Endodermal cell (in vitro differentiated cells): ENCODE measurements at regions not wholly inside any gene's neighbourhood (a gene's known extent, or its start where the extent isn't known, plus 50 kb on each side); places are given as distances from the start of the nearest gene placed in this dataset.

Experiments used
- DNase-seq: peaks from one replicate; pipeline ENCODE4 v3.0.0-alpha.2; 2017
- H3K27ac ChIP-seq: 2 replicates; pipeline ENCODE4 v1.5.1; 2013; ENCODE audit warnings: mild to moderate bottlenecking, low read depth, low read length, moderate library complexity
- H3K27me3 ChIP-seq: 2 replicates; pipeline ENCODE4 v1.6.1; 2013; ENCODE audit warnings: mild to moderate bottlenecking, low read length, moderate library complexity; ENCODE audit not compliant: insufficient read depth, control insufficient read depth, poor library complexity, severe bottlenecking
- H3K36me3 ChIP-seq: 2 replicates; pipeline ENCODE4 v1.7.0; 2013; ENCODE audit warnings: mild to moderate bottlenecking, low read length, moderate library complexity; ENCODE audit not compliant: control insufficient read depth, insufficient read depth
- H3K4me1 ChIP-seq: one replicate; pipeline ENCODE4 v1.7.0; 2013; ENCODE audit warnings: low read length; ENCODE audit not compliant: control insufficient read depth, insufficient read depth
- H3K4me3 ChIP-seq: 2 replicates; pipeline ENCODE4 v1.5.1; 2013; ENCODE audit warnings: mild to moderate bottlenecking, low read length, moderate library complexity
- H3K9ac ChIP-seq: 2 replicates; pipeline ENCODE4 v1.6.1; 2013; ENCODE audit warnings: mild to moderate bottlenecking, low read length, moderate library complexity; ENCODE audit not compliant: poor library complexity, severe bottlenecking; ENCODE audit errors: extremely low read depth
- H3K9me3 ChIP-seq: 2 replicates; pipeline ENCODE4 v1.6.1; 2013; ENCODE audit warnings: mild to moderate bottlenecking, low read length, moderate library complexity; ENCODE audit not compliant: control insufficient read depth
- H3K27ac Mint-ChIP-seq: 2 replicates; pipeline ENCODE4 v1.8.0; 2020; ENCODE audit warnings: mixed read lengths
- H3K27me3 Mint-ChIP-seq: 2 replicates; pipeline ENCODE4 v1.8.0; 2021; ENCODE audit warnings: mild to moderate bottlenecking, mixed read lengths; ENCODE audit not compliant: insufficient read depth
- H3K36me3 Mint-ChIP-seq: 2 replicates; pipeline ENCODE4 v1.8.0; 2020; ENCODE audit warnings: low read depth, mixed read lengths
- H3K4me1 Mint-ChIP-seq: 2 replicates; pipeline ENCODE4 v1.8.0; 2020; ENCODE audit warnings: mixed read lengths
- H3K4me3 Mint-ChIP-seq: 2 replicates; pipeline ENCODE4 v1.8.0; 2020; ENCODE audit warnings: mild to moderate bottlenecking, moderate library complexity, mixed read lengths
- H3K9me3 Mint-ChIP-seq: 2 replicates; pipeline ENCODE4 v1.8.0; 2020; ENCODE audit warnings: mild to moderate bottlenecking, mixed read lengths
- CTCF ChIP-seq: fragments of 200-600 bp; sonication (generic); conservative IDR thresholded peaks from 2 replicates; pipeline ENCODE4 v1.5.0; 2021; ENCODE audit warnings: antibody characterized with exemption, mild to moderate bottlenecking
- WGBS, 2 experiments: methylation state at CpG; one replicate each; pipeline versions ENCODE4 v1.1.5 to v1.1.7; 2013; ENCODE audit warnings: missing lambda C conversion rate in 2 of 2, mixed read lengths in 1 of 2; ENCODE audit not compliant: insufficient coverage in 1 of 2, insufficient read length in 1 of 2; 5-methylcytosine and 5-hydroxymethylcytosine counted together

DNA sequence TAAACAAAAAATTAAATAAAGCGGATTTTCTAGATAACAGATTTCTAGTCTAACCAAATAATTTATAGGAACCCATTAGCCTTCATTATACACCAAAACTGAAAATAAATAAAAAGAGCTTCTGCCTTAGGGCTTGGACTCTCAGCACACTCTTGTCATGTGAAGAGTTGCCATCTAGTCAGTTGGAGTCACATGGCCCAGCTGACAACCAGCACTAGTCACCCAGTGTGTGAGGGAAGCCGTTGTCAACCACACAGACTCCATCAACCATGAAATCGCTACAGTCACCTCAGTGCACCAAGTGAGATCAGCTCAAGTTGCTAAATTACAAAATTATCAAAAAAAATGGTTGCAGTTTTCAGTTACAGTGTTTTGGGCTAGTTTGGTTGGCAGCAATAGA is 470.0 kb downstream of the GASK1B start:
- no peaks in the 10 kb centered on the region for H3K36me3 ChIP-seq
- H3K4me1 ChIP-seq: no peaks in the 10 kb centered on the region
- Mint-ChIP-seq H3K36me3 (no peaks in the 10 kb centered on the region), H3K9me3 (no peaks in the 10 kb centered on the region), H3K27me3 (no peaks in the 10 kb centered on the region), H3K4me1 (no peaks in the 10 kb centered on the region), H3K4me3 (no peak overlapping the region), H3K27ac (no peak overlapping the region)
- H3K27ac ChIP-seq: no peak overlapping the region
- no peak overlapping the region for H3K4me3 ChIP-seq
- 94% methylated on average over 3 of the region's 3 CpGs; no CpG with 5 or more reads in 1 of the 2 experiments for WGBS, 2 experiments
- TF ChIP-seq CTCF: no peak
- DNase-seq: no peak
- H3K27me3 ChIP-seq: no peaks in the 10 kb centered on the region
- no peaks in the 10 kb centered on the region for H3K9me3 ChIP-seq
- no peak overlapping the region for H3K9ac ChIP-seq

- no peaks in the 10 kb centered on the region for H3K4me1 Mint-ChIP-seq
- no peaks in the 10 kb centered on the region for H3K27me3 Mint-ChIP-seq
- Histone ChIP-seq H3K36me3 (no peaks in the 10 kb centered on the region), H3K27ac (no peak overlapping the region), H3K27me3 (no peaks in the 10 kb centered on the region), H3K4me3 (no peak overlapping the region), H3K9ac (no peak overlapping the region), H3K9me3 (no peaks in the 10 kb centered on the region), H3K4me1 (no peaks in the 10 kb centered on the region)
- no peak overlapping the region for H3K27ac Mint-ChIP-seq
- H3K4me3 Mint-ChIP-seq: no peak overlapping the region
- DNase-seq: no peak
- WGBS, 2 experiments: 61 to 100% methylated on average over 1 to 3 of the region's 3 CpGs
- no peaks in the 10 kb centered on the region for H3K9me3 Mint-ChIP-seq
- H3K36me3 Mint-ChIP-seq: no peaks in the 10 kb centered on the region
- TF ChIP-seq CTCF: no peak
These were observed 471.2 kb downstream of the GASK1B start for GRCh38 chr4:157701695-157701994.

DNA sequence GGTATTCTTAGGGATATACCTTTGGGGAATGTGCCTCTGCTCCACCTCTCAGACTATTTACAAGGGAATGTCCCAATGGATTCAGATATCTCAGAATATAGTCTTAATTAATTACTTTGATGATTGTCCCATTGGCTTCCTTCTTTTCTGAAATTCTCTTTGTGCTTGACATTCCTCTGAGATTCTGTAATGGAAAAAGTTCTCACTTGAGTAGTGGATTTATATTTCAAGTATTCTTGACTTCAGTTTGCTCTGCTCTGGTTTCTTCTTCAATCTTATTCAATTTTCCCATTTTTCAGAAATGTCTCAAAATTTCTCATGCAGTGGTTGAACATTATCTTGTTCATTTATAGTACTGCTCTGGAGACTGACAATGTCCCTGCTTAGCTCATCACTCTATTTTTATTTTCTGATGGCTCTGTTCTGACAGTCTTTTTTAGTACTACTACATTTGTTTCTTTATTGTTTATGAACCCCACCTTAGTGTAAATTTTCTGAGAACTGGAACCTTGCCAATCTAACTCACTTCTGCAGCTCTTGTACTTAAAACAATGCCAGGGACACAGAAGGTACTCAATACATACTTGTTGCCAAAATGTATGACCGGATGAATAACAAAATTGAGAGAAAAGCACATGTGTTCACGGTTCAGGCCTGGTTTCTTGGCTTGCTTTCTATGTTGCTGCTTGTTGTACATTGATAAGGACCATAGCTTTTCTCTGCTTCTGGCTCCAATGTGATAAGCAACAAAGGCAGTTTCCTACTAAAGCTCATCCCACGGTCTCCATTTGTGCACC is 471.7 kb downstream of the GASK1B start:
- H3K36me3 Mint-ChIP-seq: no peaks in the 10 kb centered on the region
- H3K9me3 Mint-ChIP-seq: peaks cover 1% of the 10 kb centered on the region
- H3K4me1 ChIP-seq: no peaks in the 10 kb centered on the region
- no peaks in the 10 kb centered on the region for H3K27me3 Mint-ChIP-seq
- no peak overlapping the region for H3K9ac ChIP-seq
- 95 to 97% methylated on average over 3 of the region's 3 CpGs for WGBS, 2 experiments
- no peak overlapping the region for H3K4me3 ChIP-seq
- no peaks in the 10 kb centered on the region for H3K36me3 ChIP-seq
- no peak overlapping the region for H3K27ac ChIP-seq
- H3K27me3 ChIP-seq: no peaks in the 10 kb centered on the region
- no peak for TF ChIP-seq CTCF
- H3K4me3 Mint-ChIP-seq: no peak overlapping the region
- no peak for DNase-seq
- H3K4me1 Mint-ChIP-seq: no peaks in the 10 kb centered on the region
- no peaks in the 10 kb centered on the region for H3K9me3 ChIP-seq
- H3K27ac Mint-ChIP-seq: no peak overlapping the region
